ENCODE measurements at regions not wholly inside any gene's neighbourhood (a gene's known extent, or its start where the extent isn't known, plus 50 kb on each side); places are given as distances from the start of the nearest gene placed in this dataset.

- intact Hi-C loops (cut with DNase I), result no loop called here
- Histone ChIP-seq H3K36me3 (no peaks in the 10 kb centered on the region), H3K27me3 (no peaks in the 10 kb centered on the region), H3K27ac (no peak overlapping the region), H3K4me1 (no peaks in the 10 kb centered on the region), H3K4me3 (no peak overlapping the region), H3K9me3 (no peaks in the 10 kb centered on the region)
- WGBS, 2 donors, result 64 to 83% methylated on average over 4 of the region's 4 CpGs
- no peak for DNase-seq
- TF ChIP-seq CTCF (IDR thresholded peaks at IDR 0.05), result no peak
- ATAC-seq, result no peak
These were observed 228.6 kb upstream of the KIF2A start for GRCh38 chr5:62077387-62077786.

- ATAC-seq, result no peak
- no peak for DNase-seq
- no peaks in the 10 kb centered on the region for H3K27me3 ChIP-seq
- no peaks in the 10 kb centered on the region for H3K9me3 ChIP-seq
- intact Hi-C loops (cut with DNase I), result no loop called here
- H3K4me1 ChIP-seq, result no peaks in the 10 kb centered on the region
- TF ChIP-seq CTCF (IDR thresholded peaks at IDR 0.05), result no peak
- no peaks in the 10 kb centered on the region for H3K36me3 ChIP-seq
- no peak overlapping the region for H3K27ac ChIP-seq
- 62 to 71% methylated on average over 9 of the region's 9 CpGs for WGBS, 2 donors
- H3K4me3 ChIP-seq, result no peak overlapping the region
These were observed 228.0 kb upstream of the KIF2A start for GRCh38 chr5:62077823-62078550.

GRCh38 chr5:62082370-62082801, 223.6 kb upstream of the KIF2A start:
- Histone ChIP-seq H3K36me3 (no peaks in the 10 kb centered on the region), H3K27ac (no peak overlapping the region), H3K4me3 (no peak overlapping the region), H3K4me1 (no peaks in the 10 kb centered on the region), H3K9me3 (no peaks in the 10 kb centered on the region), H3K27me3 (no peaks in the 10 kb centered on the region)
- no peak for TF ChIP-seq CTCF (IDR thresholded peaks at IDR 0.05)
- ATAC-seq, result no peak
- intact Hi-C loops (cut with DNase I), result no loop called here
- WGBS, 2 donors, result 81 to 83% methylated on average over 5 of the region's 5 CpGs
- no peak for DNase-seq

- DNase-seq, result no peak
- H3K4me1 ChIP-seq, result no peaks in the 10 kb centered on the region
- H3K9me3 ChIP-seq, result no peaks in the 10 kb centered on the region
- no peak for TF ChIP-seq CTCF (IDR thresholded peaks at IDR 0.05)
- ATAC-seq, result no peak
- WGBS, 2 donors, result 65 to 76% methylated on average over 7 of the region's 7 CpGs
- intact Hi-C loops (cut with DNase I), result no loop called here
- H3K36me3 ChIP-seq, result no peaks in the 10 kb centered on the region
- H3K4me3 ChIP-seq, result no peak overlapping the region
- H3K27me3 ChIP-seq, result no peaks in the 10 kb centered on the region
- no peak overlapping the region for H3K27ac ChIP-seq
These were observed 222.8 kb upstream of the KIF2A start for GRCh38 chr5:62083247-62083646.
